ENCODE measurements at regions not wholly inside any gene's neighbourhood (a gene's known extent, or its start where the extent isn't known, plus 50 kb on each side); places are given as distances from the start of the nearest gene placed in this dataset.

- Histone ChIP-seq H3K36me3 (no peaks in the 10 kb centered on the region), H3K9me3 (no peaks in the 10 kb centered on the region), H3K27ac (no peak overlapping the region), H3K27me3 (no peaks in the 10 kb centered on the region), H3K4me1 (no peaks in the 10 kb centered on the region), H3K4me3 (no peak overlapping the region)
- WGBS, 2 donors: 97 to 98% methylated on average over 2 of the region's 2 CpGs
- DNase-seq (ENCODE audit: low spot score in 2 of 2): no peak
- TF ChIP-seq CTCF (IDR thresholded peaks at IDR 0.05) (no peak), POLR2A (IDR thresholded peaks at IDR 0.05) (no peak), EP300 (IDR thresholded peaks at IDR 0.05) (no peak)
These were observed 102.9 kb upstream of the TSHZ2 start for GRCh38 chr20:52869276-52869675.

GRCh38 chr20:52867305-52867704 is 104.9 kb upstream of the TSHZ2 start:
- WGBS, 2 donors: 53 to 54% methylated on average over 4 of the region's 4 CpGs
- Histone ChIP-seq H3K27me3 (no peaks in the 10 kb centered on the region), H3K9me3 (no peaks in the 10 kb centered on the region), H3K4me3 (no peak overlapping the region), H3K27ac (no peak overlapping the region), H3K36me3 (no peaks in the 10 kb centered on the region), H3K4me1 (no peaks in the 10 kb centered on the region)
- TF ChIP-seq CTCF (IDR thresholded peaks at IDR 0.05) (no peak), POLR2A (IDR thresholded peaks at IDR 0.05) (no peak), EP300 (IDR thresholded peaks at IDR 0.05) (no peak)
- DNase-seq (ENCODE audit: low spot score in 2 of 2): no peak

GRCh38 chr20:52864916-52865605 is 107.1 kb upstream of the TSHZ2 start:
- Histone ChIP-seq H3K27me3 (no peaks in the 10 kb centered on the region), H3K4me3 (no peak overlapping the region), H3K36me3 (no peaks in the 10 kb centered on the region), H3K9me3 (no peaks in the 10 kb centered on the region), H3K27ac (no peak overlapping the region), H3K4me1 (no peaks in the 10 kb centered on the region)
- no peak for TF ChIP-seq EP300 (IDR thresholded peaks at IDR 0.05)
- TF ChIP-seq CTCF (IDR thresholded peaks at IDR 0.05): no peak
- TF ChIP-seq POLR2A (IDR thresholded peaks at IDR 0.05): no peak
- whole genome bisulfite sequencing, 2 donors: 74 to 83% methylated on average over 6 of the region's 6 CpGs
- no peak for DNase-seq (ENCODE audit: low spot score in 2 of 2)

- Histone ChIP-seq H3K4me3 (no peak overlapping the region), H3K36me3 (no peaks in the 10 kb centered on the region), H3K9me3 (no peaks in the 10 kb centered on the region), H3K4me1 (peaks cover 0 to 6% (median 0%) of the 10 kb centered on the region in 4 donors), H3K27ac (no peak overlapping the region), H3K27me3 (no peaks in the 10 kb centered on the region)
- no peak for TF ChIP-seq POLR2A (IDR thresholded peaks at IDR 0.05)
- no peak for TF ChIP-seq CTCF (IDR thresholded peaks at IDR 0.05)
- no peak for TF ChIP-seq EP300 (IDR thresholded peaks at IDR 0.05)
- no peak for DNase-seq (ENCODE audit: low spot score in 2 of 2)
- 55 to 56% methylated on average over 8 of the region's 8 CpGs for WGBS, 2 donors
These were observed 112.8 kb upstream of the TSHZ2 start for GRCh38 chr20:52859156-52859876.

GRCh38 chr20:52852714-52853113 is 119.4 kb upstream of the TSHZ2 start:
- TF ChIP-seq POLR2A (IDR thresholded peaks at IDR 0.05) (no peak), CTCF (IDR thresholded peaks at IDR 0.05) (no peak), EP300 (IDR thresholded peaks at IDR 0.05) (no peak)
- 52 to 59% methylated on average over 3 of the region's 3 CpGs for WGBS, 2 donors
- H3K4me3 ChIP-seq: no peak overlapping the region
- DNase-seq (ENCODE audit: low spot score in 2 of 2): no peak
- no peaks in the 10 kb centered on the region for H3K4me1 ChIP-seq
- no peaks in the 10 kb centered on the region for H3K36me3 ChIP-seq
- no peak overlapping the region for H3K27ac ChIP-seq
- no peaks in the 10 kb centered on the region for H3K9me3 ChIP-seq
- no peaks in the 10 kb centered on the region for H3K27me3 ChIP-seq

Measured in tibial nerve (tissue), 4 donors.